ENCODE measurements at regions not wholly inside any gene's neighbourhood (a gene's known extent, or its start where the extent isn't known, plus 50 kb on each side); places are given as distances from the start of the nearest gene placed in this dataset.

DNA sequence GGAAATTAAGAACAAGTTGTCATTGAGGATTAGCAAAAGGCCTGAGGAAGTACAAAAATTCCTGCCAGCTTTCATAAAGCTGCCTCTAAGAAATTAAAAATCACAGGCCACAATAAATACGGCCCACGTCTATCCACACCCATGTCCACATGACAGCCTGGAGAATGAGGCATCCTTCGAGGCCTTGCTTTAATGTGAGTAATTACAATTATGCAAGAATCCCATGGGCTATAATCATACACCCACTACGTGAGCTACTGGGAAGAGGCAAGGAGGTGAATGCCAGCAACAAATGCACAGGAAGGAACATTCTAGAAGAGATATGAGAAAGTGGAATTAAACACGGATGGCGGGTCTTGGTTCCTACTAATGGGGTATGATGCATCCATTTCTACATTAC lies 65.4 kb upstream of the ZFHX3 start:
- no peak overlapping the region for H3K4me3 ChIP-seq (replicated peaks in 1 of 2; ENCODE audit: low read depth in 1 of 2, low read length in 2 of 2)
- H3K9ac ChIP-seq (ENCODE audit: low read length) = no peak overlapping the region
- H3K9me3 ChIP-seq (ENCODE audit: control insufficient read depth in 1 of 2, insufficient read depth in 1 of 2, low read depth in 1 of 2, low read length in 2 of 2) = no peaks in the 10 kb centered on the region
- no peaks in the 10 kb centered on the region for H3K9me2 ChIP-seq (ENCODE audit: insufficient read depth)
- no peaks in the 10 kb centered on the region for H3K27me3 ChIP-seq (ENCODE audit: insufficient read depth, low read length)
- intact Hi-C loops (cut with micrococcal nuclease) = no loop called here
- H3K27ac ChIP-seq (ENCODE audit: low read depth, low read length) = no peak overlapping the region
- BruUV-seq (replicated peaks) = no TSS peak
- H4K20me1 ChIP-seq (ENCODE audit: insufficient read depth) = no peaks in the 10 kb centered on the region
- TF ChIP-seq RAD21 (IDR thresholded peaks at IDR 0.05; ENCODE audit: low read depth) = no peak
- no peak for TF ChIP-seq CEBPB (IDR thresholded peaks at IDR 0.05; ENCODE audit: low read depth)
- no peak for TF ChIP-seq POLR2A (IDR thresholded peaks at IDR 0.05; ENCODE audit: borderline replicate concordance, extremely low read depth, insufficient read depth, insufficient read length)
- no peak for TF ChIP-seq ZNF274 (IDR thresholded peaks at IDR 0.05; ENCODE audit: low read depth, low read length)
- TF ChIP-seq ELF1 (IDR thresholded peaks at IDR 0.05; ENCODE audit: borderline replicate concordance, low read depth) = no peak
- TF ChIP-seq, protein P1, sequence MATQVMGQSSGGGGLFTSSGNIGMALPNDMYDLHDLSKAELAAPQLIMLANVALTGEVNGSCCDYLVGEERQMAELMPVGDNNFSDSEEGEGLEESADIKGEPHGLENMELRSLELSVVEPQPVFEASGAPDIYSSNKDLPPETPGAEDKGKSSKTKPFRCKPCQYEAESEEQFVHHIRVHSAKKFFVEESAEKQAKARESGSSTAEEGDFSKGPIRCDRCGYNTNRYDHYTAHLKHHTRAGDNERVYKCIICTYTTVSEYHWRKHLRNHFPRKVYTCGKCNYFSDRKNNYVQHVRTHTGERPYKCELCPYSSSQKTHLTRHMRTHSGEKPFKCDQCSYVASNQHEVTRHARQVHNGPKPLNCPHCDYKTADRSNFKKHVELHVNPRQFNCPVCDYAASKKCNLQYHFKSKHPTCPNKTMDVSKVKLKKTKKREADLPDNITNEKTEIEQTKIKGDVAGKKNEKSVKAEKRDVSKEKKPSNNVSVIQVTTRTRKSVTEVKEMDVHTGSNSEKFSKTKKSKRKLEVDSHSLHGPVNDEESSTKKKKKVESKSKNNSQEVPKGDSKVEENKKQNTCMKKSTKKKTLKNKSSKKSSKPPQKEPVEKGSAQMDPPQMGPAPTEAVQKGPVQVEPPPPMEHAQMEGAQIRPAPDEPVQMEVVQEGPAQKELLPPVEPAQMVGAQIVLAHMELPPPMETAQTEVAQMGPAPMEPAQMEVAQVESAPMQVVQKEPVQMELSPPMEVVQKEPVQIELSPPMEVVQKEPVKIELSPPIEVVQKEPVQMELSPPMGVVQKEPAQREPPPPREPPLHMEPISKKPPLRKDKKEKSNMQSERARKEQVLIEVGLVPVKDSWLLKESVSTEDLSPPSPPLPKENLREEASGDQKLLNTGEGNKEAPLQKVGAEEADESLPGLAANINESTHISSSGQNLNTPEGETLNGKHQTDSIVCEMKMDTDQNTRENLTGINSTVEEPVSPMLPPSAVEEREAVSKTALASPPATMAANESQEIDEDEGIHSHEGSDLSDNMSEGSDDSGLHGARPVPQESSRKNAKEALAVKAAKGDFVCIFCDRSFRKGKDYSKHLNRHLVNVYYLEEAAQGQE (IDR thresholded peaks at IDR 0.05; ENCODE audit: low read depth) = no peak
- no peak for TF ChIP-seq FOSL1 (IDR thresholded peaks at IDR 0.05; ENCODE audit: low read depth)
- no peak for TF ChIP-seq JUND (IDR thresholded peaks at IDR 0.05)
- no peak for TF ChIP-seq SRF (IDR thresholded peaks at IDR 0.05; ENCODE audit: low read depth)
- TF ChIP-seq ZFX (IDR thresholded peaks at IDR 0.05) = no peak
- TF ChIP-seq, protein P2, sequence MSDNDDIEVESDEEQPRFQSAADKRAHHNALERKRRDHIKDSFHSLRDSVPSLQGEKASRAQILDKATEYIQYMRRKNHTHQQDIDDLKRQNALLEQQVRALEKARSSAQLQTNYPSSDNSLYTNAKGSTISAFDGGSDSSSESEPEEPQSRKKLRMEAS (IDR thresholded peaks at IDR 0.05) = no peak
- TF ChIP-seq TCF7L2 (IDR thresholded peaks at IDR 0.05; ENCODE audit: borderline replicate concordance, extremely low read depth, insufficient read depth, insufficient read length) = no peak
- TF ChIP-seq POLR2AphosphoS5 (IDR thresholded peaks at IDR 0.05; ENCODE audit: low read depth, low read length) = no peak
- TF ChIP-seq, protein P3, sequence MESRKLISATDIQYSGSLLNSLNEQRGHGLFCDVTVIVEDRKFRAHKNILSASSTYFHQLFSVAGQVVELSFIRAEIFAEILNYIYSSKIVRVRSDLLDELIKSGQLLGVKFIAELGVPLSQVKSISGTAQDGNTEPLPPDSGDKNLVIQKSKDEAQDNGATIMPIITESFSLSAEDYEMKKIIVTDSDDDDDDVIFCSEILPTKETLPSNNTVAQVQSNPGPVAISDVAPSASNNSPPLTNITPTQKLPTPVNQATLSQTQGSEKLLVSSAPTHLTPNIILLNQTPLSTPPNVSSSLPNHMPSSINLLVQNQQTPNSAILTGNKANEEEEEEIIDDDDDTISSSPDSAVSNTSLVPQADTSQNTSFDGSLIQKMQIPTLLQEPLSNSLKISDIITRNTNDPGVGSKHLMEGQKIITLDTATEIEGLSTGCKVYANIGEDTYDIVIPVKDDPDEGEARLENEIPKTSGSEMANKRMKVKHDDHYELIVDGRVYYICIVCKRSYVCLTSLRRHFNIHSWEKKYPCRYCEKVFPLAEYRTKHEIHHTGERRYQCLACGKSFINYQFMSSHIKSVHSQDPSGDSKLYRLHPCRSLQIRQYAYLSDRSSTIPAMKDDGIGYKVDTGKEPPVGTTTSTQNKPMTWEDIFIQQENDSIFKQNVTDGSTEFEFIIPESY (IDR thresholded peaks at IDR 0.05; ENCODE audit: extremely low read depth, insufficient replicate concordance, low read length) = no peak
- TF ChIP-seq EGR1 (IDR thresholded peaks at IDR 0.05; ENCODE audit: low read depth) = no peak
- TF ChIP-seq EZH2 (IDR thresholded peaks at IDR 0.05) = no peak
- no peak for TF ChIP-seq CBX3 (IDR thresholded peaks at IDR 0.05; ENCODE audit: low read depth)
- DNase-seq (ENCODE audit: low read depth, low spot score) = no peak
- RAD21 ChIA-PET (ENCODE audit: low non-redundant PET in 1 of 2, low total read pairs in 2 of 2, uncharacterized antibody in 2 of 2, unreplicated experiment in 2 of 2) = no interaction called here
- no peak for ATAC-seq
- POLR2A ChIA-PET = interaction anchor here (0.7 kb wide), 1 partner anchor 9 kb away, joined by 3 read pairs; no protein-coding TSS in a partner anchor
- H3K4me1 ChIP-seq (ENCODE audit: control insufficient read depth in 1 of 2, insufficient read depth in 2 of 2, low read length in 2 of 2) = no peaks in the 10 kb centered on the region
- CTCF ChIA-PET = no interaction called here
- no peaks in the 10 kb centered on the region for H3K36me3 ChIP-seq (ENCODE audit: control insufficient read depth in 1 of 2, insufficient read depth in 2 of 2, low read length in 2 of 2)
- H3K79me2 ChIP-seq (ENCODE audit: insufficient read depth, low read length) = no peaks in the 10 kb centered on the region
- H3K4me2 ChIP-seq (ENCODE audit: low read length) = no peak overlapping the region
- no peak overlapping the region for H2AFZ ChIP-seq (ENCODE audit: low read depth, low read length, poor library complexity, severe bottlenecking)
